Stimulated activated CD4-positive, alpha-beta T cell treated with anti-CD3 and anti-CD28 coated beads, Interleukin-4, amount 100 ng/mL, for 4 hours (primary cell): ENCODE measurements at regions not wholly inside any gene's neighbourhood (a gene's known extent, or its start where the extent isn't known, plus 50 kb on each side); places are given as distances from the start of the nearest gene placed in this dataset.

Experiments
- DNase-seq, 2 experiments: peaks; one replicate each; pipeline ENCODE4 v3.0.0-alpha.2; 2020

DNA sequence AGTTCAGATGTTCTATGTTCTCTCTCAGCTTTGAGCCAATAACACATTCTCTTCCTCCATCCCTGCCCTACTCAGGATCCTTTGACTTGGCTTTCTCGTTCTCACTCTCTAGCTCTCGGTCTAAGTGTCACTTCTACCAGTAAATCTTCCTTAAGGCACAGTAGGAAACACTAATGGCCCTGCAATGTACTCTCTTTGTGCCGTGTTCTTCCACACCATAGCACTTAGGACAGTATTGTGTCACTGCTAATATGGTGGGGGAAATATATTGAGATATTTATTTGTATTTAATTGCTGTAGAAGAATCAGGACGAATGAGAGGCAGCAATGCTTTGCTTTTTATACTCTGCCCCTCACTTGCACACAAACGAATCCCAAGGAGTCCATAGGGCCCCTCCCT lies 493.1 kb downstream of the SHISA9 start:
- no peak for DNase-seq

- DNase-seq: no peak
These were observed 495.7 kb downstream of the SHISA9 start for GRCh38 chr16:13397126-13397525.

GRCh38 chr16:13401641-13402040 lies 500.2 kb downstream of the SHISA9 start:
- DNase-seq: no peak

DNA sequence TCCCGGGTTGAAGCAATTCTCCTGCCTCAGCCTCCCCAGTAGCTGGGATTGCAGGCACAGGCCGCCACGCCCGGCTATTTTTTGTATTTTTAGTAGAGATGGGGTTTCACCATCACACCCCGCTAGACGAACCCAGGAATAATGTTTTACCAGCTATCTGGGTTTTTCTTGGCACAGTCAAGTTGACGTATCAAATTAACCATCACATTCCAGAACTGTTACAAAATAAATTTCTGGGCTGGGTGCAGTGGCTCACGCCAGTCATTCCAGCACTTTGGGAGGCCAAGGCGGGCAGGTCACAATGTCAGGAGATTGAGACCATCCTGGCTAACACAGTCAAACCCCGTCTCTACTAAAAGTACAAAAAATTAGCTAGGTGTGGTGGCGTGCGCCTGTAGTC lies 501.2 kb downstream of the SHISA9 start:
- DNase-seq: no peak

GRCh38 chr16:13403326-13403725 lies 501.9 kb downstream of the SHISA9 start:
- DNase-seq: no peak

GRCh38 chr16:13414154-13414553 lies 505.8 kb upstream of the ERCC4 start:
- no peak for DNase-seq

DNA sequence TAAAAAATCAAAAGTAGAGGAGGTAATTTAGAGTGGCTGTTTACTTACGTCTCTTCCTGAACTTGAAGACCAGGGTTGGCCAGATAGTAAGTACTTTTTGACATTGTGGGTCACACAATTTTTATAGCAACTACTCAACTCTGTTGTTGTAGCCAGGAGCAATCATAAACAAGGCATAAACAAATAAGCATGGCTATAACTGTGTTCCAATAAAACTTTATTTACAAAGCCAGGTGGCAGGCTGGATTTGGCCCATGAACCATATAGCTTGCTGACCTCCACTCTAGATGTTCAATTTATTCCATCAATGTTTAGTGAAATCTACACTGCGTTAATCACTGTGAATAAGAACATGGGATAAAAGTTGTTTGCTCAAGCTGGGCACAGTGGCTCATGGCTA lies 500.4 kb upstream of the ERCC4 start:
- no peak for DNase-seq

- no peak for DNase-seq
These were observed 498.2 kb upstream of the ERCC4 start for GRCh38 chr16:13421726-13422125.

- DNase-seq: no peak
These were observed 494.1 kb upstream of the ERCC4 start for GRCh38 chr16:13425836-13426235.

GRCh38 chr16:13426269-13426668 lies 493.7 kb upstream of the ERCC4 start:
- no peak for DNase-seq

- DNase-seq: no peak
These were observed 493.2 kb upstream of the ERCC4 start for GRCh38 chr16:13426736-13427135.

DNA sequence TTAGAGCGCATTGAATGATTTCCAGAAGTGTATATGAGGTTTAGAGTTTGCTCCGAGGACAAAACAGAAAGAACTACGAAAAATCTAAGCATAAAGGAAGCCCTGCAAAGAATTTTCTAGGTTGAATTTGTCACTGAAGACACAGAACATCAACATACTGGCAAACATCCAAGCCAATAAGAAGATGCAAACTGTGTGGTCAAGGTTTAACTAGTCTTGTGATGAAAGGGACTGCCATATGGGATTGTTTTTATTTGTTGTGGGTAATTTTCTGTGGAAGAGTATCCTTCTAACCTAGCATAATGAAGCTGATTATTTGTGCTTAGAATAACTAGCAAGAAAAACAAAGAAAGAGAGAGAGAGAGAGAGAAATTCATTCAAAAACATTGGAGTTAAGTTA lies 492.0 kb upstream of the ERCC4 start:
- no peak for DNase-seq

- no peak for DNase-seq
These were observed 490.5 kb upstream of the ERCC4 start for GRCh38 chr16:13429416-13429815.

- no peak for DNase-seq
These were observed 484.5 kb upstream of the ERCC4 start for GRCh38 chr16:13435415-13435814.

DNA sequence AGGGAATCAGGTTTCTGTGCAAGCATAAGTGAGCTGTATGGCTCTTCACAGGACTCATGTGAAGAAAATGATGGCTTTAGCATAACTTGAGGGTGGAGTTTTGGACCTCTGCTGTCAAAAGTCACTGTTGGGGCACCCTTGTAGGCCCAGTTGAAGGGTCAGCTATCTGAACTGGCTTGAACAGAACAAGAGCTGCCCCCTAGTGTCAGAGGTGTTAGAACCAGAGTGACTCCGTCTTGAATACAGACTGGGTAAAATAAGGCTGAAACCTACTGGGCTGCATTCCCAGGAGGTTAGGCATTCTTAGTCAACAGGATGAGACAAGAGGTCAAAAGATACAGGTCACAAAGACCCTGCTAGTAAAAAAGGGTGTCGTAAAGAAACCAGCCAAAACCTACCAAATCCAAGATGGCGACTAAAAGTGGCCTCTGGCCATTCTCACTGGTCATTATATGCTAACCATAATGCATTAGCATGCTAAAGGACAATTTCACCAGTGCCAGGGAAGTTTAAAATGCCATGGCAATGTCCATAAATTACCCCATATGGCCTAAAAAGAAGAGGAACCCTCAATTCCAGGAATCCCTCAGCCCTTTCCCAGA lies 484.0 kb upstream of the ERCC4 start:
- DNase-seq: no peak

- no peak for DNase-seq
These were observed 483.1 kb upstream of the ERCC4 start for GRCh38 chr16:13436641-13437412.

GRCh38 chr16:13437413-13437795 lies 482.6 kb upstream of the ERCC4 start:
- DNase-seq: no peak

GRCh38 chr16:13438064-13438463 lies 481.9 kb upstream of the ERCC4 start:
- no peak for DNase-seq

DNA sequence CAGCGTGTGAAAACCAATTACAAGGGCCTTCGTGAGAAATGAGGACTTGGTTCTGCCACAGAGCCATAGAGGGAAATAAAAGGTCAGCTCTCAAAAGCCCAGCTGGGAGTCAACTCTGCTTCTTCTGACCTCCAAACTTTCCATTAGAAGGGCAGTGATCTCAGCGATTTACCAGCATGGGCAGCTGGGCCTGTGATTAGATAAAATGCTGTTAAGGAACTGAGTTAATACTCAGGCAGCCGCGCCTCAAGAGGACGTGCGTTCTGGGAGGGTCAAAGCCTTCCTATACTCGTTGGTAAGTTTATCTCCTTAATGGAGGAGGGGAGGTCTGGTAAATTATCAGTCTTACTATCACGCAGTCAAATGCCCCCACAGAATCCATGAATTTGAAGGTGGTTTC lies 480.2 kb upstream of the ERCC4 start:
- DNase-seq: no peak

DNA sequence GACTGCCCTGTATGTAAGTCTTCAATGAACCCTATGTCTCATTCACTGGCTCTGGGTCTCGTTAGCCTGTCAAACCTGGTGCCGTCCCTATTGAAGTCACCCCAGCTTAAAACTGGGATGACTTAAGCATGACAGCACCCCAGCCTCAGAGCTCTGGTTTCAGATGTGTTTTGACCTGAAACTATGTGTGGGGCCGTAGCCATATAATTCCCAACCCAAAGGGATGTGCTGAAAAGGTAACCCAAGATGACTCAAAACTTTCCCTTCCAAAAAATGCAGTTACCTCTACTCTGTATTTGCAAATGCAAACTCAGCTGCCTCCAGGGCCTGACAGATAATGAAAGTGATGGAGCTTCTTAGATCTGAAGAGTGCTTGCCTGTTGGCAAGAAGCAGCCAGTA lies 478.3 kb upstream of the ERCC4 start:
- DNase-seq: no peak

- no peak for DNase-seq
These were observed 471.6 kb upstream of the ERCC4 start for GRCh38 chr16:13448346-13448745.

- no peak for DNase-seq
These were observed 466.6 kb upstream of the ERCC4 start for GRCh38 chr16:13453325-13453724.

GRCh38 chr16:13453938-13454553 lies 465.9 kb upstream of the ERCC4 start:
- peak in 1 of 2 experiments; percentile 6 for DNase-seq

- no peak for DNase-seq
These were observed 456.3 kb upstream of the ERCC4 start for GRCh38 chr16:13463619-13464018.
